Body of pancreas (tissue), 4 donors: ENCODE measurements at regions not wholly inside any gene's neighbourhood (a gene's known extent, or its start where the extent isn't known, plus 50 kb on each side); places are given as distances from the start of the nearest gene placed in this dataset.

Source experiments
- ATAC-seq: fragments of 150-250 bp; one replicate; pipeline ENCODE4 v1.9.1; 2016
- DNase-seq, 4 donors: peaks; one replicate each; pipeline ENCODE4 v3.0.0-alpha.2; 2019
- H3K27ac ChIP-seq, 4 donors: fragments of 200-600 bp; sonication (generic); 1 replicate in 3 of 4; 2 replicates in 1 of 4; pipeline versions ENCODE4 v1.5.1 to v1.6.1; 2016 to 2019; ENCODE audit warnings: mild to moderate bottlenecking in 1 of 4, mixed read lengths in 1 of 4, moderate library complexity in 1 of 4
- H3K27me3 ChIP-seq, 2 donors: fragments of 200-600 bp; sonication (generic); one replicate each; pipeline ENCODE4 v1.6.0; 2016; ENCODE audit warnings: mild to moderate bottlenecking in 1 of 2
- H3K36me3 ChIP-seq, 2 donors: fragments of 200-600 bp; sonication (generic); replicated peaks in 1 of 2; 2 replicates each; pipeline ENCODE4 v1.5.1; 2016; ENCODE audit warnings: low read depth in 2 of 2; ENCODE audit not compliant: insufficient read depth in 1 of 2
- H3K4me1 ChIP-seq: fragments of 200-600 bp; sonication (generic); one replicate; pipeline ENCODE4 v1.6.0; 2016
- H3K4me3 ChIP-seq, 2 donors: fragments of 200-600 bp; sonication (generic); 1 replicate in 1 of 2; 2 replicates in 1 of 2; pipeline ENCODE4 v1.5.1; 2016 to 2019
- H3K9me3 ChIP-seq, 3 donors: fragments of 200-600 bp; sonication (generic); 1 replicate in 2 of 3; 2 replicates in 1 of 3; pipeline ENCODE4 v1.5.1; 2016
- CTCF ChIP-seq, 7 experiments: fragments of 450-650 bp in 4 of 7; fragments of 200-600 bp in 3 of 7; sonication (generic) in 3 of 7; IDR thresholded peaks; one replicate each; pipeline ENCODE4 v1.5.1; 2016 to 2019; ENCODE audit warnings: antibody characterized with exemption in 7 of 7
- POLR2A ChIP-seq, 3 donors: fragments of 450-650 bp; IDR thresholded peaks; one replicate each; pipeline ENCODE4 v1.6.1; 2016; ENCODE audit warnings: antibody characterized with exemption in 3 of 3, mild to moderate bottlenecking in 2 of 3
- WGBS, 2 donors: methylation state at CpG; one replicate each; pipeline ENCODE4 v1.1.5; 2017; 5-methylcytosine and 5-hydroxymethylcytosine counted together
- intact Hi-C: fragments of 100-400 bp; cut with DNase I; formaldehyde crosslinking; loops from one replicate; pipeline ENCODE4 v1.15.1; 2023

GRCh38 chr15:70323111-70323851 is 225.6 kb upstream of the TLE3 start:
- Histone ChIP-seq H3K4me1 (peaks cover 3% of the 10 kb centered on the region), H3K9me3 (no peaks in the 10 kb centered on the region), H3K4me3 (no peak overlapping the region), H3K27me3 (no peaks in the 10 kb centered on the region), H3K27ac (peak overlapping the region in 1 of 4 donors; percentile 5), H3K36me3 (no peaks in the 10 kb centered on the region)
- TF ChIP-seq POLR2A (IDR thresholded peaks at IDR 0.05) = no peak
- TF ChIP-seq CTCF (IDR thresholded peaks at IDR 0.05) = no peak
- DNase-seq (peak in 1 of 4 donors; percentile 33), ATAC-seq (no peak)
- intact Hi-C loops = no loop called here
- WGBS, 2 donors = 74 to 85% methylated on average over 11 of the region's 11 CpGs

- Histone ChIP-seq H3K4me3 (no peak overlapping the region), H3K27me3 (no peaks in the 10 kb centered on the region), H3K9me3 (no peaks in the 10 kb centered on the region), H3K4me1 (peaks cover 3% of the 10 kb centered on the region), H3K27ac (no peak overlapping the region), H3K36me3 (no peaks in the 10 kb centered on the region)
- ATAC-seq = no peak
- intact Hi-C loops = no loop called here
- TF ChIP-seq POLR2A (IDR thresholded peaks at IDR 0.05) (no peak), CTCF (IDR thresholded peaks at IDR 0.05) (no peak)
- 75 to 82% methylated on average over 6 of the region's 6 CpGs for WGBS, 2 donors
- DNase-seq = no peak
These were observed 224.4 kb upstream of the TLE3 start for GRCh38 chr15:70322051-70322668.

- 39 to 46% methylated on average over 4 of the region's 4 CpGs for WGBS, 2 donors
- ATAC-seq (no peak), DNase-seq (no peak)
- Histone ChIP-seq H3K4me3 (no peak overlapping the region), H3K9me3 (no peaks in the 10 kb centered on the region), H3K27ac (no peak overlapping the region), H3K4me1 (peaks cover 3% of the 10 kb centered on the region), H3K36me3 (no peaks in the 10 kb centered on the region), H3K27me3 (no peaks in the 10 kb centered on the region)
- TF ChIP-seq POLR2A (IDR thresholded peaks at IDR 0.05) (no peak), CTCF (IDR thresholded peaks at IDR 0.05) (no peak)
- intact Hi-C loops = no loop called here
These were observed 223.6 kb upstream of the TLE3 start for GRCh38 chr15:70321172-70321819.

- no peaks in the 10 kb centered on the region for H3K36me3 ChIP-seq
- no peaks in the 10 kb centered on the region for H3K27me3 ChIP-seq
- WGBS, 2 donors = 9 to 13% methylated on average over 2 of the region's 2 CpGs
- TF ChIP-seq CTCF (IDR thresholded peaks at IDR 0.05) (no peak), POLR2A (IDR thresholded peaks at IDR 0.05) (no peak)
- H3K4me3 ChIP-seq = no peak overlapping the region
- peaks cover 3% of the 10 kb centered on the region for H3K4me1 ChIP-seq
- no peak for ATAC-seq
- intact Hi-C loops = no loop called here
- DNase-seq = no peak
- peak overlapping the region in 1 of 4 donors; percentile 19 for H3K27ac ChIP-seq
- H3K9me3 ChIP-seq = no peaks in the 10 kb centered on the region
These were observed 222.8 kb upstream of the TLE3 start for GRCh38 chr15:70320482-70320881.
